ENCODE measurements at regions not wholly inside any gene's neighbourhood (a gene's known extent, or its start where the extent isn't known, plus 50 kb on each side); places are given as distances from the start of the nearest gene placed in this dataset.

DNA sequence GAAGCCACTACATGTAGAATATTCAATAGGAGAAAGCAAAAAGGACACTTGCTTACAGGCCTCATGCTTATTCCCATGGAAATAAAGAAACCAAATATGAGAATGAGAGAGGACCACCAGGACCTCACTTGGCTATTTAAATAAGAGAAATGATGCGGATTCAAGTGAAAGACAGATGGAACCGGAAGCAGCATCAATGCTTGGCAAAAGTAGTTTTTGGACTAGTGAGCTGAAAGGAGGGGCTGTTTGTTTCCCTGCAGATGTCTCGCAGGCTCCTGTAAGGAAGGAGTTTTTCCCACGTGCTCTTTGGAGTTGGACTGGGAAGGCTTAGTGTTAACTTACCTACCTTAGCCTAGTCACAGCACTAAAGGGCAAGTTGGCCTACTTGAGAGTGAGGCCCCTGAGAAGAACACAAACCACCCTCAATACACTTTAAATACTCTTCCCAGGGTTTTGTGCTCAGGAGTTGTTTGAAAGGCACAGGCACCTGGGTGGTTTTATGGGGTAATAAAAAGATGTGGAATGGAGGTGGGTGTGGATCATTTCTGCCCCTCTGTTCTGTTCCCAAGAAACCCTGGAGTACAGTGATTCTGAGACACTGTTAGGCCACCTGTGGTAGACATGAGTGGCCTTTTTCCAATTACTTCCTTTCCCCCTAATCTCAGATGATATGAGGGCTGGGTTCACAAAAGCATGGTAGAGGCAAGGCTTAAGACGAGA is 113.3 kb upstream of the C1GALT1C1 start:
- DNase-seq (ENCODE audit: extremely low read depth, insufficient read length) = no peak
- no peak for TF ChIP-seq CTCF (IDR thresholded peaks at IDR 0.05; ENCODE audit: insufficient read depth, low read length, poor library complexity, severe bottlenecking)
- H3K27me3 ChIP-seq (replicated peaks; ENCODE audit: control insufficient read depth, insufficient read depth, low read length) = no peaks in the 10 kb centered on the region
- H3K36me3 ChIP-seq (ENCODE audit: control insufficient read depth, insufficient read depth, low read length) = no peaks in the 10 kb centered on the region
- H3K4me3 ChIP-seq (replicated peaks; ENCODE audit: low read depth, low read length) = no peak overlapping the region

- no peak for TF ChIP-seq CTCF (IDR thresholded peaks at IDR 0.05; ENCODE audit: insufficient read depth, low read length, poor library complexity, severe bottlenecking)
- no peaks in the 10 kb centered on the region for H3K27me3 ChIP-seq (replicated peaks; ENCODE audit: control insufficient read depth, insufficient read depth, low read length)
- no peak for DNase-seq (ENCODE audit: extremely low read depth, insufficient read length)
- no peak overlapping the region for H3K4me3 ChIP-seq (replicated peaks; ENCODE audit: low read depth, low read length)
- no peaks in the 10 kb centered on the region for H3K36me3 ChIP-seq (ENCODE audit: control insufficient read depth, insufficient read depth, low read length)
Observed at GRCh38 chrX:120741452-120741851, 111.6 kb upstream of the C1GALT1C1 start.

GRCh38 chrX:120740072-120740471 is 110.2 kb upstream of the C1GALT1C1 start:
- no peak for TF ChIP-seq CTCF (IDR thresholded peaks at IDR 0.05; ENCODE audit: insufficient read depth, low read length, poor library complexity, severe bottlenecking)
- no peak overlapping the region for H3K4me3 ChIP-seq (replicated peaks; ENCODE audit: low read depth, low read length)
- H3K36me3 ChIP-seq (ENCODE audit: control insufficient read depth, insufficient read depth, low read length) = no peaks in the 10 kb centered on the region
- H3K27me3 ChIP-seq (replicated peaks; ENCODE audit: control insufficient read depth, insufficient read depth, low read length) = no peaks in the 10 kb centered on the region
- DNase-seq (ENCODE audit: extremely low read depth, insufficient read length) = no peak

DNA sequence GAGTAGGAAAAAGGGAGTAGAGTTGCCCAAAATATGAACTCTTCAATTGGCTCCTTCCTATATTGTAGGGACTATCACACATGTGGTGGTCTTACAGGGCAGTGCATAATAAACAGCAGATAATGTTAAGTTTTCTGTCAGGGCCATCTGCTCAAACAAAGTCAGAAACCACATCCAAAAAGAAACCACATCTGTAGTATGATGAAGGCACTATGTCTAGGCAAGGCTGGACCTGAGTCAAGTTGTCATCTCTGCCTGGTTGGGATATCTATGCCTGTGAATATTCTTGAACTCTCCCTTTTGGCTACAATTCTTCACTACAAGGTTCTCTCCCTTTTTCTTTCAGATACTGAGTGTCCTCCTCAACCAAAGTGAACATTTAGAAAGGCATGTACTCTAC is 109.4 kb upstream of the C1GALT1C1 start:
- no peaks in the 10 kb centered on the region for H3K27me3 ChIP-seq (replicated peaks; ENCODE audit: control insufficient read depth, insufficient read depth, low read length)
- no peak for DNase-seq (ENCODE audit: extremely low read depth, insufficient read length)
- H3K4me3 ChIP-seq (replicated peaks; ENCODE audit: low read depth, low read length) = no peak overlapping the region
- no peaks in the 10 kb centered on the region for H3K36me3 ChIP-seq (ENCODE audit: control insufficient read depth, insufficient read depth, low read length)
- no peak for TF ChIP-seq CTCF (IDR thresholded peaks at IDR 0.05; ENCODE audit: insufficient read depth, low read length, poor library complexity, severe bottlenecking)

DNA sequence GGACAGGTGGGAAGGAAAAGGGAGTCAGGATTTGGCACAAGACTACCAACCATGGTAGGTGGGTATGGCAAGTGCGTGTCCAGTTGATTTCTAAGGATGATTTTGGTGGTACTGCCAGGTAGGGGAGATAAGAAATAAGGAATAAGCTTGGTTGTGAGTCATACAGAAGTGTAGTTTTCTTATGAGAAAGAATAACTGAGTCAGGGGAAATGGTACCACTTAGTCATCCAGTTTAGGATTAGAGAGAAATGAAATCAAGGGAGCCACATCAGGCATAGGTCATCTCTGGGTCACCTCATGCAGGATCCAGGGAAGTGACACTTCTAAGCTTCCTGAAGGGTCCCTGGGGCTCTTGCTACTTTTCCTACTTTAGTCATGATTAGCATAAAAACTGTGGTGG is 107.1 kb upstream of the C1GALT1C1 start:
- H3K27me3 ChIP-seq (replicated peaks; ENCODE audit: control insufficient read depth, insufficient read depth, low read length) = no peaks in the 10 kb centered on the region
- no peak for TF ChIP-seq CTCF (IDR thresholded peaks at IDR 0.05; ENCODE audit: insufficient read depth, low read length, poor library complexity, severe bottlenecking)
- H3K36me3 ChIP-seq (ENCODE audit: control insufficient read depth, insufficient read depth, low read length) = no peaks in the 10 kb centered on the region
- DNase-seq (ENCODE audit: extremely low read depth, insufficient read length) = no peak
- H3K4me3 ChIP-seq (replicated peaks; ENCODE audit: low read depth, low read length) = no peak overlapping the region

DNA sequence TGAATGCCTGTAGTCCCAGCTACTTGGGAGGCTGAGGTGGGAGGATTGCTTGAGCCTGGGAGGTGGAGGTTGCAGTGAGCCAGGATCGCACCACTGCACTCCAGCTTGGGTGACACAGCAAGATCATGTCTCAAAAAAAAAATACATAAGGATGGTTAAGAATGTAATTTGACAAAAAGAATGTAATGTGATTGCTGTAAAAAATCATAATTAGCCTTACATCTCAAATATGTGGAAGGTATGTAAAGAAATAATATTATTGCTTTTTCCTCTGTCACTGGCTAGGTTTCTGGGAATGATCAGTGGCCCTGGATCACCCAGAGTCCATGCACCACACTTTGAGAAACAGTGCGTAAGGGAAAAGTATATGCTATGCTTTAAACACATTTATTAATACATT is 106.1 kb upstream of the C1GALT1C1 start:
- no peaks in the 10 kb centered on the region for H3K27me3 ChIP-seq (replicated peaks; ENCODE audit: control insufficient read depth, insufficient read depth, low read length)
- DNase-seq (ENCODE audit: extremely low read depth, insufficient read length) = no peak
- no peak overlapping the region for H3K4me3 ChIP-seq (replicated peaks; ENCODE audit: low read depth, low read length)
- H3K36me3 ChIP-seq (ENCODE audit: control insufficient read depth, insufficient read depth, low read length) = no peaks in the 10 kb centered on the region
- no peak for TF ChIP-seq CTCF (IDR thresholded peaks at IDR 0.05; ENCODE audit: insufficient read depth, low read length, poor library complexity, severe bottlenecking)

Measured in GM06990 (cell line).